NB4 (cell line): ENCODE measurements at regions not wholly inside any gene's neighbourhood (a gene's known extent, or its start where the extent isn't known, plus 50 kb on each side); places are given as distances from the start of the nearest gene placed in this dataset.

Source experiments
- POLR2A ChIP-seq: IDR thresholded peaks from 2 replicates; pipeline ENCODE4 v1.6.1; 2011; ENCODE audit warnings: mild to moderate bottlenecking; ENCODE audit not compliant: insufficient read length; ENCODE audit errors: extremely low read depth
- TF ChIP-seq, protein P1 (sequence below): IDR thresholded peaks from one replicate; pipeline ENCODE4 v1.5.1; 2012; ENCODE audit warnings: low read depth, low read length

GRCh38 chr4:133402616-133403015, 253.5 kb downstream of the PCDH10 start:
- TF ChIP-seq, protein P1, sequence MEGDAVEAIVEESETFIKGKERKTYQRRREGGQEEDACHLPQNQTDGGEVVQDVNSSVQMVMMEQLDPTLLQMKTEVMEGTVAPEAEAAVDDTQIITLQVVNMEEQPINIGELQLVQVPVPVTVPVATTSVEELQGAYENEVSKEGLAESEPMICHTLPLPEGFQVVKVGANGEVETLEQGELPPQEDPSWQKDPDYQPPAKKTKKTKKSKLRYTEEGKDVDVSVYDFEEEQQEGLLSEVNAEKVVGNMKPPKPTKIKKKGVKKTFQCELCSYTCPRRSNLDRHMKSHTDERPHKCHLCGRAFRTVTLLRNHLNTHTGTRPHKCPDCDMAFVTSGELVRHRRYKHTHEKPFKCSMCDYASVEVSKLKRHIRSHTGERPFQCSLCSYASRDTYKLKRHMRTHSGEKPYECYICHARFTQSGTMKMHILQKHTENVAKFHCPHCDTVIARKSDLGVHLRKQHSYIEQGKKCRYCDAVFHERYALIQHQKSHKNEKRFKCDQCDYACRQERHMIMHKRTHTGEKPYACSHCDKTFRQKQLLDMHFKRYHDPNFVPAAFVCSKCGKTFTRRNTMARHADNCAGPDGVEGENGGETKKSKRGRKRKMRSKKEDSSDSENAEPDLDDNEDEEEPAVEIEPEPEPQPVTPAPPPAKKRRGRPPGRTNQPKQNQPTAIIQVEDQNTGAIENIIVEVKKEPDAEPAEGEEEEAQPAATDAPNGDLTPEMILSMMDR, result no peak
- TF ChIP-seq POLR2A, result no peak
